IPS-20b (cell line): ENCODE measurements at regions not wholly inside any gene's neighbourhood (a gene's known extent, or its start where the extent isn't known, plus 50 kb on each side); places are given as distances from the start of the nearest gene placed in this dataset.

Experiments
- H3K27ac ChIP-seq: one replicate; pipeline ENCODE4 v1.5.1; 2013; ENCODE audit warnings: low read length
- H3K27me3 ChIP-seq: 2 replicates; pipeline ENCODE4 v1.6.1; 2013; ENCODE audit warnings: mild to moderate bottlenecking, low read length, inconsistent platforms; ENCODE audit not compliant: insufficient read depth
- H3K36me3 ChIP-seq: 2 replicates; pipeline ENCODE4 v1.6.1; 2013; ENCODE audit warnings: low read depth, mild to moderate bottlenecking, inconsistent platforms, low read length, moderate library complexity; ENCODE audit not compliant: insufficient read depth
- H3K4me1 ChIP-seq: 2 replicates; pipeline ENCODE4 v1.6.1; 2013; ENCODE audit warnings: mild to moderate bottlenecking, control low read depth, inconsistent platforms, low read length, moderate library complexity; ENCODE audit not compliant: insufficient read depth
- H3K4me3 ChIP-seq: 2 replicates; pipeline ENCODE4 v1.5.1; 2013; ENCODE audit warnings: mild to moderate bottlenecking, low read length, inconsistent platforms
- H3K9ac ChIP-seq: 2 replicates; pipeline ENCODE4 v1.6.1; 2013; ENCODE audit warnings: low read depth, mild to moderate bottlenecking, inconsistent platforms, low read length, moderate library complexity
- H3K9me3 ChIP-seq: 2 replicates; pipeline ENCODE4 v1.6.1; 2013; ENCODE audit warnings: mild to moderate bottlenecking, low read depth, low read length, inconsistent platforms; ENCODE audit not compliant: insufficient read depth

DNA sequence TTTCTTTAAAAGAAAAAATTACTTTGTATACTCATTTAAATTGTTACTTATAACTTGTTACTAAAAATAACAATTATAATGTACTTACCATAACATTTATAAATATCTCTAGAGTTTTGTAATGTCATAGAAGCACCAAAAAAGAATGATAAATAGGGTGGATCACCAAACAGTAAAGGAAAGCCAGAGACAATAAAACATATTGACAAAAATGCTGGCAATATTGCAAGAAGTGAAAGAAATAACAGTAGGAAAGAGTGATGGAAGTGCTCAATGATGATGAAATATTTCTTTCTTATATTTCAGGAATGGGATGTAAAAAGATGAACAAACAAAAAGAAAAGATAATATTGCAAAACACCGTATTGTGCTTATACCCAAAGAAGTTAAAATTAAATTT is 301.7 kb downstream of the CENPW start:
- Histone ChIP-seq H3K4me3 (no peak overlapping the region), H3K36me3 (no peaks in the 10 kb centered on the region), H3K27me3 (no peaks in the 10 kb centered on the region), H3K27ac (no peak overlapping the region), H3K9ac (no peak overlapping the region), H3K9me3 (no peaks in the 10 kb centered on the region), H3K4me1 (peaks cover 5% of the 10 kb centered on the region; the same call in 1 of the 2 replicates)

DNA sequence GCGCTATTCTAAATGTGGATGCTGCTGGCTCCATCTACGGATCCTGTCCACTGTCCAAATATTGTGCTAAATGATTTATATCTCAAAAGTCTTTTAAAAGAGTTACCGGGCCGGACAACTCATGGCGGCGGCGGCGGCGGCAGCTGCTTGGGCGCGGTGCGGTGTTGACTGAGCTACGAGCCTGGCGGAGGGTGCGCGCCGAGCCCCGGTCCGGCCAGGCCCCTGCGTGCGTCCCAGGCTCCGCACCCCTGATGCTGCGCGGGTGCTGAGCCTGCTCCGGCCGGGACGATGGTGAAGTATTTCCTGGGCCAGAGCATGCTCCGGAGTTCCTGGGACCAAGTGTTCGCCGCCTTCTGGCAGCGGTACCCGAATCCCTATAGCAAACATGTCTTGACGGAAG is 303.4 kb downstream of the CENPW start:
- Histone ChIP-seq H3K9me3 (no peaks in the 10 kb centered on the region), H3K27ac (no peak overlapping the region), H3K4me1 (peaks cover 5% of the 10 kb centered on the region; the same call in 1 of the 2 replicates), H3K27me3 (no peaks in the 10 kb centered on the region), H3K36me3 (no peaks in the 10 kb centered on the region), H3K4me3 (no peak overlapping the region), H3K9ac (no peak overlapping the region)

DNA sequence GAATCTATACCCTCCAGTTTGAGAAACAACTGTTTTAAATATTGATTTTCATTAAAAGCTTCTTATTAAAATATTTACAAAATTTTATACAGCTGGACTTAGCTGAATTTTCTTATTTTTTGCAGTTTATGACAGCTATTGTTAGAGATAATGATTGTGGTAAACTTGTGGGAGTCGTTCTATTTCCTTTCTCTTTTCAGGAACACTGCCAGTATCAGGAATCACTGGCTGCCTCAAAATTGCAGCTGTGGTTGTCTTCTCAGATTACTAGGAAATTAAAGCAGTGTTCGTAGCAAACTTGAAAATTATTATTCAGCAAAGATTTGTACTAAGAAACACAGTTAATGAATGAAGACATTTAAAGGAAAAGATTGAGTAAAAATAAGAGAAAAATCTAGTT is 311.0 kb downstream of the CENPW start:
- H3K4me3 ChIP-seq: no peak overlapping the region

DNA sequence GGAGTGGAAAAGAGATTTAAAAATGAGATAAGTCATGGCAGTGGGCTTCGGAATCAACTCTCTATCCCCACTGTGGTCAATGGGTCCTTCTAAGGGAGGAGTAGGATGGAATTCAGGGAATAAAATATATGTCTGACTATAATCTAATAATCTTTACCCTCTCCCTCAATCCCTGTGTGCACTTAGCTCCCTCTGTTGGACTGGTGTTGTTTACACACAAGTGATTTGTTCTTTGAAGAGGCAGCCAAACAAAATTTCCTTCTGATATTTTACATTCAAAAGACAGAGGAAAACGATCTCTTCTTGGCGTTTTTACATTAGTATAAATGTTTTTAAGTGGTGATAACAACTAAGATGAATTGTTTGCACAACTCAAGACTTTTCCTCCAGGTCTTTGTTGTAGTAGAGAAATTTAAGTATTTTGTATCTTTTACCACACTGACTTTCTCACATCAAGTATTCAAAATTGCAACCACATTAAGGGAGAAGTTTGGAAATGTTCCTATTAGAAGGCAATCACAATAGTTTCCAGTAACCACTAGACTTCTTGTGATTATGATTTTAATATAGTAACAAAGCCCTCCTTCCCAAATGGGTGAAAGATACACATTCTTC is 317.8 kb downstream of the CENPW start:
- Histone ChIP-seq H3K9me3 (peaks cover 27% of the 10 kb centered on the region), H3K27ac (no peak overlapping the region), H3K4me3 (no peak overlapping the region), H3K36me3 (no peaks in the 10 kb centered on the region), H3K4me1 (no peaks in the 10 kb centered on the region), H3K9ac (no peak overlapping the region), H3K27me3 (no peaks in the 10 kb centered on the region)

More for the DNA sequence above, 311.0 kb downstream of the CENPW start:
- Histone ChIP-seq H3K27ac (no peak overlapping the region), H3K27me3 (no peaks in the 10 kb centered on the region), H3K4me1 (no peaks in the 10 kb centered on the region), H3K36me3 (no peaks in the 10 kb centered on the region), H3K9ac (no peak overlapping the region), H3K9me3 (peaks cover 25% of the 10 kb centered on the region)

DNA sequence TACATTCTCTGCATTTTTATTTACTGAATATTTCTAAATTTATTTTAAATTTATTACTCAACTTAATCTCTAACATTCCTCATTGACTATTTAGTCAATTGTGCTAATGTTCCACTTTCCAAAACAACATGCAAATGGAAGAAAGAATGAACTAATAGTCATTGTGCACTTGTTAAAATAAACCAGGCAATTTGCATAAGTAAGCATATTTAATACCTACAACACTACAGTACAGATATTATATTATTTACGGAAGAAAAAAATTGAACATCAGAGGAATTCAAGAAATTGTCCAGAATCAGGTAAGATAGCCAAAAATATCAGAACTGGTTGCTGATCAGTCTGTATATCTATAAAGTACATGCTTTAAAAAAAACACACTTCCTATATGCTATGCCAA is 320.5 kb downstream of the CENPW start:
- H3K4me1 ChIP-seq: no peaks in the 10 kb centered on the region
- no peaks in the 10 kb centered on the region for H3K27me3 ChIP-seq
- H3K9me3 ChIP-seq: peaks cover 7% of the 10 kb centered on the region
- H3K36me3 ChIP-seq: no peaks in the 10 kb centered on the region
- H3K27ac ChIP-seq: no peak overlapping the region
- no peak overlapping the region for H3K9ac ChIP-seq
- no peak overlapping the region for H3K4me3 ChIP-seq

DNA sequence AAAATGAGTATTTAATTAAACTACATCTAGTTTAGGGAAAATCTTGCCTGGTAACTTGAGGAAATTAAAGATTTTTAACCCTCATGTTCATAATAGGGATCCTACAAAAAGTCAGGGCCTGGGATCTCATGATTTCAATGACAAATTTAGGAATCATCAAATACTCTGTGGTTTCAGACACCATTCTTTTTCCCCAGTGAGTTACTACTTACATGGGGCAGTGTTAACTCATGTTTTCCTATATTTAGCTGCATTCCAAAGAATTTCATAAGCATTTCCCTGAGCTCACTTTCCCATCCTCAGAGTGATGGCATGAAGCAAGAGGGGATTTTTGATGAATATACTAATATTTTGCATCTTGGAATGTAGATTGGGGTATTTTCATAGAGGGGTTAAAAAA is 321.7 kb downstream of the CENPW start:
- Histone ChIP-seq H3K9me3 (no peaks in the 10 kb centered on the region), H3K27me3 (no peaks in the 10 kb centered on the region), H3K9ac (no peak overlapping the region), H3K36me3 (no peaks in the 10 kb centered on the region), H3K4me1 (no peaks in the 10 kb centered on the region), H3K4me3 (no peak overlapping the region), H3K27ac (no peak overlapping the region)

DNA sequence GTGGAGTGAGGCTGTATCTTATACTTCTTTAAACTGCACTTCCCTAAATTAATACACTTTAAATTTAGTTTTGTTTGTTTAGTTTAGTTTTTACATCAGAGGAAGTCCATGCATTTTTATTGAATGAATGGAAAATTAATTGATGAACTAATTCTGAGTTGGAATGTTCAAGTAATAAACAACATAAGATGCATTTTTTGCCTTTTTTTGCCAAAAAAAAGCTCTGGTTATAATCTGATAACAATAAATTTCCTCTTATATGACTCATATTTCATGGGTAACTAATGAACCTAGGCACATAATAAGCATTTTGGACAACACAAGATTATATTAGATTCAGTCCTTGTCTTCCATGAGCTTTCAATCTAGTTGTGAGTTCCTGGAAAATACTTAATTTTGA is 323.1 kb downstream of the CENPW start:
- Histone ChIP-seq H3K27me3 (no peaks in the 10 kb centered on the region), H3K4me3 (no peak overlapping the region), H3K27ac (no peak overlapping the region), H3K36me3 (no peaks in the 10 kb centered on the region), H3K9ac (no peak overlapping the region), H3K9me3 (no peaks in the 10 kb centered on the region), H3K4me1 (no peaks in the 10 kb centered on the region)

DNA sequence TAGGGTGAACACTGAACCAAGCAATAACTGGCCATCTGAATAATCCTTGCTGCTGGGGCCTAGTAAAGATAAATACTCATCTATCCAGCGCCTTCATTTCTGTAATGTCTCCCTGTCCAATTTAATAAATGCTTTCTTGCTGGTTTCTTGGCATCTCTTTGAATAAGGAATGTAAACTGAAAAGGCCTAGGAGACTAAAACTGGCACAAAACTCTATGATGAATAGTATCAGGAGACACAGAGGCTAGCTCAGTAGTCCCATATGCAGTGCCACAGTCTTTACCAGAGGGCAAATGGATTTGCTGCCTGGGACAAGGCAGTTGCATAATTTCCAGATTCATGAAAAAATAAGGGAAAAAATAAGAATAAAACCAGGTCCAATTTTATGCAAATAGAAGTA is 324.4 kb downstream of the CENPW start:
- no peaks in the 10 kb centered on the region for H3K27me3 ChIP-seq
- H3K9ac ChIP-seq: no peak overlapping the region
- no peak overlapping the region for H3K27ac ChIP-seq
- H3K36me3 ChIP-seq: no peaks in the 10 kb centered on the region
- no peak overlapping the region for H3K4me3 ChIP-seq
- H3K4me1 ChIP-seq: no peaks in the 10 kb centered on the region
- H3K9me3 ChIP-seq: no peaks in the 10 kb centered on the region

DNA sequence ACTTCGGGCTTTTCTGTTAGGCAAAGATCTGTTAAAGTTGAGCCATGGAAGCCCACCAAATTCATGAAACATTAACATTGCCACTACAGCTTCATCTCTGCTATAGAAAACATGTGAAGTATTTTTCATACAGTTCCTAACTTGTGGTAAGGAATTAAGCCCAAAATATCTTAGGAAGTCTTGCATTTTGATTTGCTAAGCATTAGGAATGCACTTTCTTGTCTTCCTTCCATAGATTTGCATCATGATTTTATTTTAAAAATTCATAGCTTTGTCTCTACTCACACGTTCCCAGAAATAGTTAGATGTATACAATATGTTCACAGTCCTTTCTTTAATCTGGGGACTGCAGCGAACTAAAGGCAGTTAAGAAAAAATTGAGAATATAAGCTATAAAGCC is 325.6 kb downstream of the CENPW start:
- Histone ChIP-seq H3K4me1 (no peaks in the 10 kb centered on the region), H3K36me3 (no peaks in the 10 kb centered on the region), H3K4me3 (no peak overlapping the region), H3K9ac (no peak overlapping the region), H3K9me3 (no peaks in the 10 kb centered on the region; the same call in 1 of the 2 replicates), H3K27me3 (no peaks in the 10 kb centered on the region), H3K27ac (no peak overlapping the region)

DNA sequence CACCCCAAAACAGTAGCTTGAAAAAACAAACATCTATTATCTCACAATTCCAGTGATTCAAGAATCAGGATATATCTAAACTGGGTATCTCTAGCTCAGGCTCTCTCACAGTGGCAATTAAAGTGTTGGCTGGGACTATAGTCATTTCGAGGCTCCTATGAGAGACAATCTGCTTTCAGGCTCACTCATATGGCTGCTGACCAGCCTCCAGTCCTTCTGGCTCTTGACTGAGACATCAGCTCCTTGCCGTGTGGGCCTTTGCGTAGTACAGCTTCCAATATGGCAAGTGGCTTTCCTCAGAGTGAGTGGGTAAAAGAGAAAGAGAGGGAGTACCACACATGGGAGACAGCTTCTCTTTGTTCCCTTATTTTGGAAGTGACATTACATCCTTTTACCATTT is 327.2 kb downstream of the CENPW start:
- Histone ChIP-seq H3K4me1 (no peaks in the 10 kb centered on the region), H3K27ac (no peak overlapping the region), H3K27me3 (no peaks in the 10 kb centered on the region), H3K36me3 (no peaks in the 10 kb centered on the region), H3K4me3 (no peak overlapping the region), H3K9ac (no peak overlapping the region), H3K9me3 (no peaks in the 10 kb centered on the region; the same call in 1 of the 2 replicates)

DNA sequence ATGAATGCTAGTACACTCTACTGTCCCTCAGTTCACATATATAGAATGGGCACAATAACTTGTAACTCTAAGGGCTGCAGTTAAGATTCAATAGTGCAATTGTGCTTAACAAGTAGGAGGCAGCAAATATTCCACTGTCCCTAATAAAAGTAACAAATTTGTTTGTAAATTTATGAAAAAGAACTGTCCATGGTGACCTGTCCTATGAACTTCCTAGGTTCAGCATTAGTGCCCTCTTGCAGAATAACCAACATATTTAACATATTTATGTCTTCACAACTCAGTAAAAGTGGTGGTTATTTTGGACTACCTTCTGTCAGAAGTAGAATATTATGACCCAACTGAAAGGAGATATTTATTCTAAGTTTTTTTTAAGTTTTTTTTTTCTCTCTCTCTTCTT is 327.8 kb downstream of the CENPW start:
- Histone ChIP-seq H3K9me3 (peaks cover 4% of the 10 kb centered on the region; the same call in 1 of the 2 replicates), H3K9ac (no peak overlapping the region), H3K36me3 (no peaks in the 10 kb centered on the region), H3K4me1 (no peaks in the 10 kb centered on the region), H3K4me3 (no peak overlapping the region), H3K27me3 (no peaks in the 10 kb centered on the region), H3K27ac (no peak overlapping the region)

DNA sequence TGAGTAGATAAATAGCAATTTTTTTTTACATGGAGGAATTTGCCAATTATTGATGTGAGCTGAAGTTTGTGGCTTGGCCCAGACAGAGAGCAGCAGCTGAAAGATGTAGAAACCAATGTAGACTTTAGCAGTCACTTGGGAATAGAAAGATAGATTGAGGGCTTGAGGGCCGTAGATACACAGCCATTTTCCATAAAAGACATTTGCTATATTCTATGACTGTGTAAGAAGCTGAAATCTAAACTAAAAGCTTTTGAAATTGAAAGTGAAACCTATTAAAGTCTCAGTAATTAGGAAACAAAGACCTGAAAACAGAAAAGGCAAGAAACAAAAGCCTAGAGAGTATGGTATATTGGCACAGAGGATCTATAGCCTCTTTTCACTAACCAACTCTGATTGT is 332.7 kb downstream of the CENPW start:
- Histone ChIP-seq H3K9ac (no peak overlapping the region), H3K4me3 (no peak overlapping the region), H3K27ac (no peak overlapping the region)

More for the DNA sequence above, 332.7 kb downstream of the CENPW start:
- H3K36me3 ChIP-seq: no peaks in the 10 kb centered on the region
- H3K4me1 ChIP-seq: no peaks in the 10 kb centered on the region
- H3K27me3 ChIP-seq: no peaks in the 10 kb centered on the region
- H3K9me3 ChIP-seq: peaks cover 4% of the 10 kb centered on the region; the same call in 1 of the 2 replicates
